ENCODE measurements at regions not wholly inside any gene's neighbourhood (a gene's known extent, or its start where the extent isn't known, plus 50 kb on each side); places are given as distances from the start of the nearest gene placed in this dataset.

- TF ChIP-seq CTCF (IDR thresholded peaks at IDR 0.05), result no peak
- intact Hi-C loops (cut with DNase I, micrococcal nuclease), result no loop called here
- no peak overlapping the region for H3K27ac ChIP-seq (ENCODE audit: low read depth in 1 of 2, low read length in 2 of 2)
- H3K4me3 ChIP-seq (ENCODE audit: low read length), result no peak overlapping the region
- Mint-ChIP-seq H3K27me3 (peaks cover 12% of the 10 kb centered on the region), H3K36me3 (ENCODE audit: low read depth) (no peaks in the 10 kb centered on the region), H3K27ac (no peak overlapping the region), H3K4me1 (ENCODE audit: low read depth) (no peaks in the 10 kb centered on the region), H3K9me3 (no peaks in the 10 kb centered on the region), H3K4me3 (no peak overlapping the region)
- ChIA-PET POLR2A (no interaction called here), CTCF (interaction anchor here (1.2 kb wide), 1 partner anchor 53 kb away, joined by 3 read pairs; no protein-coding TSS in a partner anchor)
- ATAC-seq (ENCODE audit: poor library complexity), result no peak
- H3K36me3 ChIP-seq (ENCODE audit: insufficient read depth, low read length), result no peaks in the 10 kb centered on the region
- H3K27me3 ChIP-seq (ENCODE audit: control insufficient read depth in 1 of 2, insufficient read depth in 2 of 2, low read length in 2 of 2), result peaks cover 0 to 7% of the 10 kb centered on the region in 2 experiments
- DNase-seq, result no peak
- no peaks in the 10 kb centered on the region for H3K4me1 ChIP-seq (ENCODE audit: insufficient read depth, low read length)
- no peaks in the 10 kb centered on the region for H3K9me3 ChIP-seq (ENCODE audit: control insufficient read depth in 1 of 2, insufficient read depth in 1 of 2, low read length in 2 of 2)
Measured at GRCh38 chr5:115424446-115424845, 120.1 kb downstream of the FEM1C start.

- no peak for DNase-seq
- H3K27me3 Mint-ChIP-seq, result peaks cover 13% of the 10 kb centered on the region
- ChIA-PET POLR2A (no interaction called here), CTCF (interaction anchor here (1.2 kb wide), 1 partner anchor 53 kb away, joined by 3 read pairs; no protein-coding TSS in a partner anchor)
- intact Hi-C loops (cut with DNase I, micrococcal nuclease), result no loop called here
- Histone ChIP-seq H3K9me3 (ENCODE audit: control insufficient read depth in 1 of 2, insufficient read depth in 1 of 2, low read length in 2 of 2) (no peaks in the 10 kb centered on the region), H3K27ac (ENCODE audit: low read depth in 1 of 2, low read length in 2 of 2) (no peak overlapping the region), H3K4me1 (ENCODE audit: insufficient read depth, low read length) (no peaks in the 10 kb centered on the region), H3K36me3 (ENCODE audit: insufficient read depth, low read length) (no peaks in the 10 kb centered on the region), H3K4me3 (ENCODE audit: low read length) (no peak overlapping the region), H3K27me3 (ENCODE audit: control insufficient read depth in 1 of 2, insufficient read depth in 2 of 2, low read length in 2 of 2) (peaks cover 0 to 7% of the 10 kb centered on the region in 2 experiments)
- no peaks in the 10 kb centered on the region for H3K4me1 Mint-ChIP-seq (ENCODE audit: low read depth)
- H3K9me3 Mint-ChIP-seq, result no peaks in the 10 kb centered on the region
- no peak overlapping the region for H3K27ac Mint-ChIP-seq
- no peak overlapping the region for H3K4me3 Mint-ChIP-seq
- no peak for ATAC-seq (ENCODE audit: poor library complexity)
- no peak for TF ChIP-seq CTCF (IDR thresholded peaks at IDR 0.05)
- H3K36me3 Mint-ChIP-seq (ENCODE audit: low read depth), result no peaks in the 10 kb centered on the region
Measured at GRCh38 chr5:115424030-115424429, 120.5 kb downstream of the FEM1C start.

GRCh38 chr5:115423541-115423940 is 121.0 kb downstream of the FEM1C start:
- ATAC-seq (ENCODE audit: poor library complexity) (no peak), DNase-seq (no peak)
- Mint-ChIP-seq H3K4me3 (no peak overlapping the region), H3K27me3 (peaks cover 14% of the 10 kb centered on the region), H3K9me3 (no peaks in the 10 kb centered on the region), H3K27ac (no peak overlapping the region), H3K4me1 (ENCODE audit: low read depth) (no peaks in the 10 kb centered on the region), H3K36me3 (ENCODE audit: low read depth) (no peaks in the 10 kb centered on the region)
- H3K9me3 ChIP-seq (ENCODE audit: control insufficient read depth in 1 of 2, insufficient read depth in 1 of 2, low read length in 2 of 2), result no peaks in the 10 kb centered on the region
- ChIA-PET POLR2A (no interaction called here), CTCF (no interaction called here)
- peaks cover 0 to 7% of the 10 kb centered on the region in 2 experiments for H3K27me3 ChIP-seq (ENCODE audit: control insufficient read depth in 1 of 2, insufficient read depth in 2 of 2, low read length in 2 of 2)
- H3K4me1 ChIP-seq (ENCODE audit: insufficient read depth, low read length), result no peaks in the 10 kb centered on the region
- no peak overlapping the region for H3K4me3 ChIP-seq (ENCODE audit: low read length)
- intact Hi-C loops (cut with DNase I, micrococcal nuclease), result no loop called here
- TF ChIP-seq CTCF (IDR thresholded peaks at IDR 0.05), result no peak
- no peak overlapping the region for H3K27ac ChIP-seq (ENCODE audit: low read depth in 1 of 2, low read length in 2 of 2)
- H3K36me3 ChIP-seq (ENCODE audit: insufficient read depth, low read length), result no peaks in the 10 kb centered on the region
